H9 (cell line): ENCODE measurements at regions not wholly inside any gene's neighbourhood (a gene's known extent, or its start where the extent isn't known, plus 50 kb on each side); places are given as distances from the start of the nearest gene placed in this dataset.

Experiments
- DNase-seq: peaks from one replicate; pipeline ENCODE4 v3.0.0-alpha.2; 2017
- H2AFZ ChIP-seq: one replicate; pipeline ENCODE4 v1.6.1; 2013; ENCODE audit warnings: mild to moderate bottlenecking, low read length, control low read depth, moderate library complexity
- H2AK5ac ChIP-seq: 2 replicates; pipeline ENCODE4 v1.6.1; 2013; ENCODE audit warnings: low read length, control low read depth, mixed read lengths; ENCODE audit not compliant: insufficient read length
- H2BK120ac ChIP-seq: one replicate; pipeline ENCODE4 v1.6.1; 2013; ENCODE audit warnings: low read depth, mild to moderate bottlenecking, low read length, control low read depth, inconsistent platforms; ENCODE audit not compliant: poor library complexity, severe bottlenecking
- H2BK12ac ChIP-seq: 2 replicates; pipeline ENCODE4 v1.6.1; 2013; ENCODE audit warnings: low read length, control low read depth, mixed read lengths, low read depth; ENCODE audit not compliant: insufficient read length
- H2BK15ac ChIP-seq: 2 replicates; pipeline ENCODE4 v1.6.1; 2013; ENCODE audit warnings: low read depth, low read length, control low read depth
- H2BK20ac ChIP-seq: one replicate; pipeline ENCODE4 v1.6.1; 2013; ENCODE audit warnings: low read depth, mild to moderate bottlenecking, low read length, control low read depth, inconsistent platforms; ENCODE audit not compliant: poor library complexity, severe bottlenecking
- H2BK5ac ChIP-seq: 2 replicates; pipeline ENCODE4 v1.6.1; 2013; ENCODE audit warnings: low read length, control low read depth, mixed read lengths; ENCODE audit not compliant: insufficient read length
- H3K14ac ChIP-seq: 2 replicates; pipeline ENCODE4 v1.6.1; 2013; ENCODE audit warnings: low read length, control low read depth; ENCODE audit not compliant: insufficient read depth
- H3K18ac ChIP-seq: 2 replicates; pipeline ENCODE4 v1.6.1; 2013; ENCODE audit warnings: low read depth, mild to moderate bottlenecking, mixed read lengths, low read length, control low read depth; ENCODE audit not compliant: insufficient read length
- H3K23ac ChIP-seq: 2 replicates; pipeline ENCODE4 v1.6.1; 2013; ENCODE audit warnings: low read length, control low read depth, mixed read lengths, low read depth; ENCODE audit not compliant: insufficient read length
- H3K23me2 ChIP-seq: 2 replicates; pipeline ENCODE4 v1.6.1; 2013; ENCODE audit warnings: low read depth, mild to moderate bottlenecking, mixed read lengths, low read length, control low read depth; ENCODE audit not compliant: insufficient read length, poor library complexity, severe bottlenecking
- H3K27ac ChIP-seq: 2 replicates; pipeline ENCODE4 v1.5.1; 2013; ENCODE audit warnings: low read length, control low read depth, mixed read lengths, low read depth; ENCODE audit not compliant: insufficient read length
- H3K27me3 ChIP-seq: 2 replicates; pipeline ENCODE4 v1.6.1; 2013; ENCODE audit warnings: low read length, control low read depth, inconsistent platforms; ENCODE audit not compliant: insufficient read depth
- H3K4ac ChIP-seq: 2 replicates; pipeline ENCODE4 v1.6.1; 2013; ENCODE audit warnings: low read depth, mild to moderate bottlenecking, control low read depth, inconsistent platforms, low read length, moderate library complexity
- H3K4me1 ChIP-seq: 2 replicates; pipeline ENCODE4 v1.6.1; 2013; ENCODE audit warnings: low read length, control low read depth, inconsistent platforms; ENCODE audit not compliant: insufficient read depth
- H3K4me2 ChIP-seq: 2 replicates; pipeline ENCODE4 v1.6.1; 2013; ENCODE audit warnings: low read length, control low read depth, mixed read lengths; ENCODE audit not compliant: insufficient read length, insufficient read depth
- H3K56ac ChIP-seq: 2 replicates; pipeline ENCODE4 v1.6.1; 2013; ENCODE audit warnings: low read depth, mild to moderate bottlenecking, mixed read lengths, low read length, control low read depth; ENCODE audit not compliant: insufficient read length
- H3K79me1 ChIP-seq: 2 replicates; pipeline ENCODE4 v1.6.1; 2013; ENCODE audit warnings: low read depth, mild to moderate bottlenecking, moderate library complexity, low read length, control low read depth, inconsistent platforms; ENCODE audit not compliant: insufficient read depth, poor library complexity, severe bottlenecking
- H3K79me2 ChIP-seq: 2 replicates; pipeline ENCODE4 v1.6.1; 2013; ENCODE audit warnings: low read length, control low read depth, inconsistent platforms; ENCODE audit not compliant: insufficient read depth
- H3K9ac ChIP-seq: 2 replicates; pipeline ENCODE4 v1.6.1; 2013; ENCODE audit warnings: low read length, control low read depth, mixed read lengths; ENCODE audit not compliant: insufficient read length; ENCODE audit errors: extremely low read depth
- H3K9me3 ChIP-seq: one replicate; pipeline ENCODE4 v1.6.1; 2013; ENCODE audit warnings: low read depth, low read length, inconsistent platforms; ENCODE audit not compliant: control insufficient read depth
- H3T11ph ChIP-seq: one replicate; pipeline ENCODE4 v1.6.1; 2013; ENCODE audit warnings: mild to moderate bottlenecking, low read length, control low read depth, inconsistent platforms
- H4K20me1 ChIP-seq: one replicate; pipeline ENCODE4 v1.6.1; 2013; ENCODE audit not compliant: control insufficient read depth, insufficient read length, insufficient read depth
- H4K5ac ChIP-seq: 2 replicates; pipeline ENCODE4 v1.6.1; 2013; ENCODE audit warnings: low read depth, mild to moderate bottlenecking, mixed read lengths, low read length, control low read depth; ENCODE audit not compliant: insufficient read length
- H4K8ac ChIP-seq: replicated peaks from 2 replicates; pipeline ENCODE4 v1.6.1; 2013; ENCODE audit warnings: low read length, control low read depth, mixed read lengths, low read depth; ENCODE audit not compliant: insufficient read length
- H4K91ac ChIP-seq: 2 replicates; pipeline ENCODE4 v1.6.1; 2013; ENCODE audit warnings: low read depth, mild to moderate bottlenecking, moderate library complexity, mixed read lengths, low read length, control low read depth; ENCODE audit not compliant: insufficient read length
- H3K27ac Mint-ChIP-seq, 3 experiments: 2 replicates in 2 of 3; 3 replicates in 1 of 3; pipeline ENCODE4 v1.8.0; 2020 to 2021; ENCODE audit warnings: mixed read lengths in 3 of 3, mild to moderate bottlenecking in 1 of 3, moderate library complexity in 1 of 3
- H3K27me3 Mint-ChIP-seq: 2 replicates; pipeline ENCODE4 v1.8.0; 2021; ENCODE audit warnings: low read depth, mild to moderate bottlenecking, moderate library complexity, mixed read lengths
- H3K36me3 Mint-ChIP-seq, 3 experiments: 2 replicates in 2 of 3; 3 replicates in 1 of 3; pipeline ENCODE4 v1.8.0; 2020 to 2021; ENCODE audit warnings: low read depth in 3 of 3, mixed read lengths in 3 of 3; ENCODE audit not compliant: insufficient read depth in 1 of 3
- H3K4me1 Mint-ChIP-seq, 2 experiments: 2 replicates each; pipeline ENCODE4 v1.8.0; 2020; ENCODE audit warnings: mixed read lengths in 2 of 2
- H3K4me3 Mint-ChIP-seq, 2 experiments: 2 replicates in 1 of 2; 3 replicates in 1 of 2; pipeline ENCODE4 v1.8.0; 2020 to 2021; ENCODE audit warnings: mild to moderate bottlenecking in 2 of 2, mixed read lengths in 2 of 2, moderate library complexity in 1 of 2
- H3K9me3 Mint-ChIP-seq, 2 experiments: 2 replicates in 1 of 2; 3 replicates in 1 of 2; pipeline ENCODE4 v1.8.0; 2020; ENCODE audit warnings: mild to moderate bottlenecking in 2 of 2, mixed read lengths in 2 of 2, moderate library complexity in 1 of 2
- whole genome bisulfite sequencing: extraction: QIAGEN DNeasy Blood & Tissue Kit; methylation state at CpG from one replicate; pipeline ENCODE4 v1.1.7; 2013; ENCODE audit warnings: missing lambda C conversion rate, low lambda C conversion rate, mixed read lengths; ENCODE audit not compliant: insufficient read length; ENCODE audit errors: extremely low coverage; 5-methylcytosine and 5-hydroxymethylcytosine counted together
- TF ChIP-seq, protein P1 (sequence below): fragments of 200-600 bp; sonication (generic); conservative IDR thresholded peaks from 3 replicates; pipeline ENCODE4 v1.8.0; 2021; ENCODE audit warnings: antibody characterized with exemption, mild to moderate bottlenecking

DNA sequence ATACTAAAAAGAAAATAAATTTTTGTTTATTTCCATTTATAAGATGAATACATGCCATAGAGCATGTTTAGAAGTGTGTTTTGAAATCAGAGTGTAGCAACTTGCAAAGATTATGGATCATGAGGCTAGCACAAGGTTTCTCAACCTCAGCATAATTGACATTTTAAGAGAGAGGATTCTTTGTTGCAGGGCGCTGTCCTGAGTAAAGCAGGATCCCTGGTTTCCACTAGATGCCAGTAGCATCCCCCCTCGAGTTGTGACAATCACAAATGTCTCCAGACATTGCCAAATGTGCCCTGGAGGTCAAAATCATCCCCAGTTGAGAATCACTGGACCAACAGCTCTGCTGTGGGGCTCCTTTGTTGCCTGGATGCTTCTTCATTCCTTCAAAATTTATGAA is 128.5 kb upstream of the RBMS3 start:
- no peak overlapping the region for H2BK15ac ChIP-seq
- no peaks in the 10 kb centered on the region for H3K23me2 ChIP-seq
- H3K79me1 ChIP-seq: no peaks in the 10 kb centered on the region
- H3K27ac ChIP-seq: no peak overlapping the region
- H3K4me3 Mint-ChIP-seq: no peak overlapping the region
- no CpG with 5 or more reads among the region's 2 CpGs for WGBS
- no peak overlapping the region for H2AFZ ChIP-seq
- no peak overlapping the region for H3K9ac ChIP-seq
- no peaks in the 10 kb centered on the region; the same call in 1 of the 2 replicates for H3K4me1 ChIP-seq
- no peak overlapping the region for H4K5ac ChIP-seq
- H2BK120ac ChIP-seq: no peak overlapping the region
- H3K4ac ChIP-seq: no peak overlapping the region
- no peaks in the 10 kb centered on the region for H3K9me3 Mint-ChIP-seq
- DNase-seq: peak; percentile 41
- no peak overlapping the region for H2BK20ac ChIP-seq
- H3K18ac ChIP-seq: no peak overlapping the region
- no peak overlapping the region for H3K14ac ChIP-seq
- peaks cover 13 to 14% of the 10 kb centered on the region in 2 experiments for H3K4me1 Mint-ChIP-seq
- H3K27ac Mint-ChIP-seq: no peak overlapping the region; a peak in 1 of 7 replicates
- no peak overlapping the region for H3K56ac ChIP-seq
- no peaks in the 10 kb centered on the region for H3K9me3 ChIP-seq
- H3K23ac ChIP-seq: no peak overlapping the region
- H2BK12ac ChIP-seq: no peak overlapping the region
- H3K27me3 ChIP-seq: no peaks in the 10 kb centered on the region
- H2AK5ac ChIP-seq: no peak overlapping the region
- TF ChIP-seq, protein P1, sequence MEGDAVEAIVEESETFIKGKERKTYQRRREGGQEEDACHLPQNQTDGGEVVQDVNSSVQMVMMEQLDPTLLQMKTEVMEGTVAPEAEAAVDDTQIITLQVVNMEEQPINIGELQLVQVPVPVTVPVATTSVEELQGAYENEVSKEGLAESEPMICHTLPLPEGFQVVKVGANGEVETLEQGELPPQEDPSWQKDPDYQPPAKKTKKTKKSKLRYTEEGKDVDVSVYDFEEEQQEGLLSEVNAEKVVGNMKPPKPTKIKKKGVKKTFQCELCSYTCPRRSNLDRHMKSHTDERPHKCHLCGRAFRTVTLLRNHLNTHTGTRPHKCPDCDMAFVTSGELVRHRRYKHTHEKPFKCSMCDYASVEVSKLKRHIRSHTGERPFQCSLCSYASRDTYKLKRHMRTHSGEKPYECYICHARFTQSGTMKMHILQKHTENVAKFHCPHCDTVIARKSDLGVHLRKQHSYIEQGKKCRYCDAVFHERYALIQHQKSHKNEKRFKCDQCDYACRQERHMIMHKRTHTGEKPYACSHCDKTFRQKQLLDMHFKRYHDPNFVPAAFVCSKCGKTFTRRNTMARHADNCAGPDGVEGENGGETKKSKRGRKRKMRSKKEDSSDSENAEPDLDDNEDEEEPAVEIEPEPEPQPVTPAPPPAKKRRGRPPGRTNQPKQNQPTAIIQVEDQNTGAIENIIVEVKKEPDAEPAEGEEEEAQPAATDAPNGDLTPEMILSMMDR: peak; percentile 58
- H4K20me1 ChIP-seq: no peaks in the 10 kb centered on the region
- H4K8ac ChIP-seq: no peak overlapping the region
- no peak overlapping the region for H3K4me2 ChIP-seq
- no peak overlapping the region for H2BK5ac ChIP-seq
- H4K91ac ChIP-seq: no peak overlapping the region
- no peaks in the 10 kb centered on the region for H3K79me2 ChIP-seq
- H3K36me3 Mint-ChIP-seq: no peaks in the 10 kb centered on the region
- no peaks in the 10 kb centered on the region for H3K27me3 Mint-ChIP-seq
- no peak overlapping the region for H3T11ph ChIP-seq
